HEK293 (cell line): ENCODE measurements at regions not wholly inside any gene's neighbourhood (a gene's known extent, or its start where the extent isn't known, plus 50 kb on each side); places are given as distances from the start of the nearest gene placed in this dataset.

Source experiments
- CTCF ChIP-seq: fragments of 450-650 bp; formaldehyde crosslinking; IDR thresholded peaks from 2 replicates; pipeline ENCODE4 v1.5.1; 2016; ENCODE audit warnings: missing biosample characterization, missing genetic modification characterization
- REST ChIP-seq: fragments of 450-650 bp; formaldehyde crosslinking; IDR thresholded peaks from 2 replicates; pipeline ENCODE4 v1.5.1; 2016; ENCODE audit warnings: missing biosample characterization, missing genetic modification characterization
- TCF7L2 ChIP-seq: IDR thresholded peaks from 2 replicates; pipeline ENCODE4 v1.6.1; 2011; ENCODE audit warnings: low read depth, mild to moderate bottlenecking, inconsistent platforms, low read length, moderate library complexity, borderline replicate concordance
- ZNF133 ChIP-seq: fragments of 450-650 bp; formaldehyde crosslinking; IDR thresholded peaks from 2 replicates; pipeline ENCODE4 v1.5.1; 2016; ENCODE audit warnings: missing biosample characterization, missing genetic modification characterization
- ZNF302 ChIP-seq: fragments of 450-650 bp; formaldehyde crosslinking; IDR thresholded peaks from 2 replicates; pipeline ENCODE4 v1.5.1; 2016; ENCODE audit warnings: missing biosample characterization, missing genetic modification characterization, low read depth
- ZNF513 ChIP-seq: fragments of 450-650 bp; IDR thresholded peaks from 2 replicates; pipeline ENCODE4 v1.5.1; 2018; ENCODE audit warnings: missing biosample characterization, missing genetic modification characterization
- ZNF596 ChIP-seq: fragments of 450-650 bp; IDR thresholded peaks from 2 replicates; pipeline ENCODE4 v1.5.0; 2018; ENCODE audit warnings: missing biosample characterization, mild to moderate bottlenecking, missing genetic modification characterization, moderate library complexity
- ZNF624 ChIP-seq: fragments of 450-650 bp; formaldehyde crosslinking; IDR thresholded peaks from 2 replicates; pipeline ENCODE4 v1.5.1; 2017; ENCODE audit warnings: missing biosample characterization, missing genetic modification characterization
- ZNF707 ChIP-seq: fragments of 450-650 bp; formaldehyde crosslinking; IDR thresholded peaks from 2 replicates; pipeline ENCODE4 v1.5.1; 2016; ENCODE audit warnings: missing biosample characterization, missing genetic modification characterization
- ZSCAN5A ChIP-seq: fragments of 450-650 bp; formaldehyde crosslinking; IDR thresholded peaks from 2 replicates; pipeline ENCODE4 v1.5.1; 2016; ENCODE audit warnings: missing biosample characterization, missing genetic modification characterization
- TF ChIP-seq, protein P1 (sequence below): fragments of 450-650 bp; formaldehyde crosslinking; optimal IDR thresholded peaks from 2 replicates; pipeline ENCODE3; 2016; ENCODE audit warnings: missing biosample characterization, mild to moderate bottlenecking, missing genetic modification characterization

DNA sequence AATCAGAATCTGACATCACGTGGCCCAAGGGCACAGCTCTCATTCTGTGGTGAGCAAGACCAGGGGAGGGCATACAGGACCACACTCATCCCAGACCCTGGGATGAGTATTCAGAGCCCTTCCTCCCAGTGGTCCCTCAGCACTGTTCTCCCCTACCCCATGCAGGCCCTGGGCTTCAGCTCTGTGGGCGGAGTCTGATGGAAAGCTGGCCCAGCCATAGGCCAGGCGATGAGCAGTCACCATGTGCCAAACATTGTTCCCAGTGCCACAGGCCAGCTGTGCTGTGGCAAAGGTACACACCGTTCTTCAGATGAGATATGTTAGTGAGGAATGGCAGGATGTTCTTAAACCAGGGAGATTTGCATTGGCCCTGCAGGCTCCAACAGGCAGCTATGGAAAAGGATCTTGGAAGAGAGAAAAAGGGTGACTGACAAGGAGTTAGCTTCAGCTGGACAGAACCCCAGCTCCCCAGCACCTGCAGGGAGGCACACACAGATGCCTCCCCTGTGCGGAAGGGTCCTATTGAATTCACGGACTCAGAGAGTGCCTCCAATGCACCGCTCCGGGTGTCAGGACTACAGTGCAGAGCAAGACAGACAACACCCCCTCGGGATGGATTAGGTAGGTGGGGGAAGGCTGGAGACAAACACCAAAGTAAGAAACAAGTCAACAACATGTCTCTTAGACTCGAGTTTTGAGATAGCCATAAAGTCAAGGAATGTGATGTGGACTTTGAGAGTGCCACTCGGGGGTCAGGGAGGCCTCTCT is 596.0 kb upstream of the MGMT start:
- no peak for TF ChIP-seq ZNF707
- TF ChIP-seq CTCF (tag by site-specific recombination): no peak
- TF ChIP-seq ZNF133 (tag by site-specific recombination): no peak
- no peak for TF ChIP-seq ZNF513 (tag by site-specific recombination)
- no peak for TF ChIP-seq REST
- TF ChIP-seq TCF7L2: no peak
- no peak for TF ChIP-seq ZNF624 (tag by site-specific recombination)
- no peak for TF ChIP-seq ZNF302
- TF ChIP-seq, protein P1, sequence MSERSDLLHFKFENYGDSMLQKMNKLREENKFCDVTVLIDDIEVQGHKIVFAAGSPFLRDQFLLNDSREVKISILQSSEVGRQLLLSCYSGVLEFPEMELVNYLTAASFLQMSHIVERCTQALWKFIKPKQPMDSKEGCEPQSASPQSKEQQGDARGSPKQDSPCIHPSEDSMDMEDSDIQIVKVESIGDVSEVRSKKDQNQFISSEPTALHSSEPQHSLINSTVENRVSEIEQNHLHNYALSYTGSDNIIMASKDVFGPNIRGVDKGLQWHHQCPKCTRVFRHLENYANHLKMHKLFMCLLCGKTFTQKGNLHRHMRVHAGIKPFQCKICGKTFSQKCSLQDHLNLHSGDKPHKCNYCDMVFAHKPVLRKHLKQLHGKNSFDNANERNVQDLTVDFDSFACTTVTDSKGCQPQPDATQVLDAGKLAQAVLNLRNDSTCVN (tag by site-specific recombination): no peak
- no peak for TF ChIP-seq ZSCAN5A
- no peak for TF ChIP-seq ZNF596 (tag by site-specific recombination)
